Activated CD4-positive, alpha-beta T cell treated with anti-CD3 and anti-CD28 coated beads for 36 hours (primary cell): ENCODE measurements at regions not wholly inside any gene's neighbourhood (a gene's known extent, or its start where the extent isn't known, plus 50 kb on each side); places are given as distances from the start of the nearest gene placed in this dataset.
"Not testable (repeated sequence)": the region's sequence is repeated elsewhere in the genome, so short reads cannot be mapped to it uniquely, and the experiment has no call there.

Experiments
- ATAC-seq: fragments of 200-7000 bp; cut with Tn5 transposase; one replicate; pipeline ENCODE4 v1.10.0; 2021; ENCODE audit warnings: mild to moderate bottlenecking, moderate library complexity
- CTCF ChIA-PET: fragments of 350-600 bp; sonication (Branson Sonifier 250); formaldehyde crosslinking; loops from one replicate; lab custom pipeline; 2021; ENCODE audit warnings: antibody characterized with exemption; lab: Charles Lee
- POLR2A ChIA-PET: fragments of 350-600 bp; sonication (Branson Sonifier 250); formaldehyde crosslinking; loops from one replicate; lab custom pipeline; 2021; ENCODE audit warnings: antibody characterized with exemption, inconsistent platforms; lab: Charles Lee
- DNase-seq: peaks from one replicate; pipeline ENCODE4 v3.0.0-alpha.2; 2020
- H3K27ac Mint-ChIP-seq: one replicate; pipeline ENCODE4 v1.8.0; 2021; ENCODE audit warnings: mixed read lengths
- H3K27me3 Mint-ChIP-seq: one replicate; pipeline ENCODE4 v1.8.0; 2021; ENCODE audit warnings: mixed read lengths
- H3K36me3 Mint-ChIP-seq: one replicate; pipeline ENCODE4 v1.8.0; 2021; ENCODE audit warnings: low read depth, mixed read lengths
- H3K4me1 Mint-ChIP-seq: one replicate; pipeline ENCODE4 v1.8.0; 2021; ENCODE audit warnings: mixed read lengths
- H3K4me3 Mint-ChIP-seq: one replicate; pipeline ENCODE4 v1.8.0; 2021; ENCODE audit warnings: mild to moderate bottlenecking, moderate library complexity, mixed read lengths
- H3K9me3 Mint-ChIP-seq: one replicate; pipeline ENCODE4 v1.8.0; 2021; ENCODE audit warnings: low read depth, mixed read lengths
- intact Hi-C, 2 experiments: fragments of 100-400 bp; cut with DNase I in 1 of 2; cut with micrococcal nuclease in 1 of 2; formaldehyde crosslinking; loops; one replicate each; pipeline versions ENCODE4 v1.14.2 to v1.15.1; 2022 to 2024; cut with DNase I, micrococcal nuclease

GRCh38 chr5:120098426-120098825, 365.7 kb upstream of the PRR16 start:
- POLR2A ChIA-PET: no interaction called here
- no peaks in the 10 kb centered on the region for H3K36me3 Mint-ChIP-seq
- H3K4me3 Mint-ChIP-seq: no peak overlapping the region
- no peak for ATAC-seq
- intact Hi-C loops: no loop called here
- no peaks in the 10 kb centered on the region for H3K27me3 Mint-ChIP-seq
- no peaks in the 10 kb centered on the region for H3K9me3 Mint-ChIP-seq
- no peaks in the 10 kb centered on the region for H3K4me1 Mint-ChIP-seq
- no peak overlapping the region for H3K27ac Mint-ChIP-seq
- DNase-seq: no peak
- CTCF ChIA-PET: no interaction called here

- intact Hi-C loops: no loop called here
- no peak overlapping the region for H3K4me3 Mint-ChIP-seq
- H3K36me3 Mint-ChIP-seq: no peaks in the 10 kb centered on the region
- H3K27ac Mint-ChIP-seq: no peak overlapping the region
- CTCF ChIA-PET: interaction anchor here (0.8 kb wide), 1 partner anchor 560 kb away, joined by 3 read pairs; no protein-coding TSS in a partner anchor
- ATAC-seq: no peak
- H3K27me3 Mint-ChIP-seq: no peaks in the 10 kb centered on the region
- POLR2A ChIA-PET: no interaction called here
- H3K4me1 Mint-ChIP-seq: no peaks in the 10 kb centered on the region
- DNase-seq: no peak
- H3K9me3 Mint-ChIP-seq: no peaks in the 10 kb centered on the region
Observed at GRCh38 chr5:120098902-120099535, 365.1 kb upstream of the PRR16 start.

GRCh38 chr5:120101771-120102170, 362.3 kb upstream of the PRR16 start:
- Mint-ChIP-seq H3K36me3 (no peaks in the 10 kb centered on the region), H3K9me3 (no peaks in the 10 kb centered on the region), H3K4me1 (no peaks in the 10 kb centered on the region), H3K4me3 (no peak overlapping the region), H3K27me3 (no peaks in the 10 kb centered on the region), H3K27ac (no peak overlapping the region)
- POLR2A ChIA-PET: no interaction called here
- ATAC-seq: no peak
- CTCF ChIA-PET: no interaction called here
- no peak for DNase-seq
- intact Hi-C loops: no loop called here

- no peaks in the 10 kb centered on the region for H3K36me3 Mint-ChIP-seq
- no peaks in the 10 kb centered on the region for H3K4me1 Mint-ChIP-seq
- intact Hi-C loops: no loop called here
- H3K9me3 Mint-ChIP-seq: no peaks in the 10 kb centered on the region
- no peaks in the 10 kb centered on the region for H3K27me3 Mint-ChIP-seq
- CTCF ChIA-PET: no interaction called here
- ATAC-seq (no peak), DNase-seq (no peak)
- no peak overlapping the region for H3K4me3 Mint-ChIP-seq
- H3K27ac Mint-ChIP-seq: no peak overlapping the region
- POLR2A ChIA-PET: no interaction called here
Observed at GRCh38 chr5:120103495-120103894, 360.6 kb upstream of the PRR16 start.

GRCh38 chr5:120106912-120107525, 357.1 kb upstream of the PRR16 start:
- ATAC-seq (no peak), DNase-seq (no peak)
- intact Hi-C loops: no loop called here
- no peaks in the 10 kb centered on the region for H3K27me3 Mint-ChIP-seq
- no peak overlapping the region for H3K4me3 Mint-ChIP-seq
- H3K36me3 Mint-ChIP-seq: no peaks in the 10 kb centered on the region
- POLR2A ChIA-PET: no interaction called here
- CTCF ChIA-PET: interaction anchor here (0.6 kb wide), 2 partner anchors 271 to 360 kb away, joined by 3 read pairs; no protein-coding TSS in a partner anchor
- H3K9me3 Mint-ChIP-seq: no peaks in the 10 kb centered on the region
- H3K4me1 Mint-ChIP-seq: no peaks in the 10 kb centered on the region
- no peak overlapping the region for H3K27ac Mint-ChIP-seq

- POLR2A ChIA-PET: no interaction called here
- H3K36me3 Mint-ChIP-seq: no peaks in the 10 kb centered on the region
Observed at GRCh38 chr5:120108586-120109248, 355.4 kb upstream of the PRR16 start.

GRCh38 chr5:120122703-120123102, 341.4 kb upstream of the PRR16 start:
- Mint-ChIP-seq H3K27me3 (no peaks in the 10 kb centered on the region), H3K27ac (no peak overlapping the region), H3K4me3 (no peak overlapping the region), H3K36me3 (no peaks in the 10 kb centered on the region), H3K9me3 (no peaks in the 10 kb centered on the region), H3K4me1 (no peaks in the 10 kb centered on the region)
- ATAC-seq: no peak
- ChIA-PET CTCF (no interaction called here), POLR2A (no interaction called here)
- intact Hi-C loops: no loop called here
- no peak for DNase-seq

More at GRCh38 chr5:120108586-120109248, 355.4 kb upstream of the PRR16 start:
- CTCF ChIA-PET: no interaction called here
- Mint-ChIP-seq H3K4me3 (no peak overlapping the region), H3K27ac (no peak overlapping the region), H3K4me1 (no peaks in the 10 kb centered on the region), H3K9me3 (no peaks in the 10 kb centered on the region), H3K27me3 (no peaks in the 10 kb centered on the region)
- no peak for DNase-seq
- intact Hi-C loops: no loop called here
- no peak for ATAC-seq

GRCh38 chr5:120124031-120124430, 340.1 kb upstream of the PRR16 start:
- Mint-ChIP-seq H3K4me3 (no peak overlapping the region), H3K27me3 (no peaks in the 10 kb centered on the region), H3K4me1 (no peaks in the 10 kb centered on the region), H3K36me3 (no peaks in the 10 kb centered on the region), H3K27ac (no peak overlapping the region), H3K9me3 (no peaks in the 10 kb centered on the region)
- POLR2A ChIA-PET: no interaction called here
- CTCF ChIA-PET: no interaction called here
- ATAC-seq (no peak), DNase-seq (no peak)
- intact Hi-C loops: no loop called here

- Mint-ChIP-seq H3K9me3 (no peaks in the 10 kb centered on the region), H3K4me3 (no peak overlapping the region), H3K27me3 (no peaks in the 10 kb centered on the region), H3K27ac (no peak overlapping the region), H3K36me3 (no peaks in the 10 kb centered on the region), H3K4me1 (no peaks in the 10 kb centered on the region)
- no peak for DNase-seq
- ChIA-PET CTCF (no interaction called here), POLR2A (no interaction called here)
- ATAC-seq: no peak
- intact Hi-C loops: no loop called here
Observed at GRCh38 chr5:120124961-120125360, 339.1 kb upstream of the PRR16 start.

- H3K27me3 Mint-ChIP-seq, ATAC-seq, H3K4me3 Mint-ChIP-seq, CTCF ChIA-PET, DNase-seq, H3K9me3 Mint-ChIP-seq, H3K27ac Mint-ChIP-seq, H3K4me1 Mint-ChIP-seq, POLR2A ChIA-PET, H3K36me3 Mint-ChIP-seq, intact Hi-C loops: not testable (repeated sequence)
Observed at GRCh38 chr5:120132347-120132746, 331.8 kb upstream of the PRR16 start.

GRCh38 chr5:120134944-120135343, 329.2 kb upstream of the PRR16 start:
- Mint-ChIP-seq H3K4me3 (no peak overlapping the region), H3K27ac (no peak overlapping the region), H3K9me3 (no peaks in the 10 kb centered on the region), H3K4me1 (no peaks in the 10 kb centered on the region), H3K36me3 (no peaks in the 10 kb centered on the region), H3K27me3 (no peaks in the 10 kb centered on the region)
- ATAC-seq: no peak
- ChIA-PET POLR2A (no interaction called here), CTCF (interaction anchor here (1.1 kb wide), 1 partner anchor 9 kb away, joined by 3 read pairs; no protein-coding TSS in a partner anchor)
- intact Hi-C loops: no loop called here
- DNase-seq: no peak

- intact Hi-C loops: no loop called here
- POLR2A ChIA-PET: no interaction called here
- no peak for ATAC-seq
- DNase-seq: no peak
- no peaks in the 10 kb centered on the region for H3K9me3 Mint-ChIP-seq
- CTCF ChIA-PET: no interaction called here
- no peak overlapping the region for H3K4me3 Mint-ChIP-seq
- no peaks in the 10 kb centered on the region for H3K27me3 Mint-ChIP-seq
- no peak overlapping the region for H3K27ac Mint-ChIP-seq
- no peaks in the 10 kb centered on the region for H3K4me1 Mint-ChIP-seq
- H3K36me3 Mint-ChIP-seq: no peaks in the 10 kb centered on the region
Observed at GRCh38 chr5:120137582-120137981, 326.5 kb upstream of the PRR16 start.
